ENCODE measurements at regions not wholly inside any gene's neighbourhood (a gene's known extent, or its start where the extent isn't known, plus 50 kb on each side); places are given as distances from the start of the nearest gene placed in this dataset.

DNA sequence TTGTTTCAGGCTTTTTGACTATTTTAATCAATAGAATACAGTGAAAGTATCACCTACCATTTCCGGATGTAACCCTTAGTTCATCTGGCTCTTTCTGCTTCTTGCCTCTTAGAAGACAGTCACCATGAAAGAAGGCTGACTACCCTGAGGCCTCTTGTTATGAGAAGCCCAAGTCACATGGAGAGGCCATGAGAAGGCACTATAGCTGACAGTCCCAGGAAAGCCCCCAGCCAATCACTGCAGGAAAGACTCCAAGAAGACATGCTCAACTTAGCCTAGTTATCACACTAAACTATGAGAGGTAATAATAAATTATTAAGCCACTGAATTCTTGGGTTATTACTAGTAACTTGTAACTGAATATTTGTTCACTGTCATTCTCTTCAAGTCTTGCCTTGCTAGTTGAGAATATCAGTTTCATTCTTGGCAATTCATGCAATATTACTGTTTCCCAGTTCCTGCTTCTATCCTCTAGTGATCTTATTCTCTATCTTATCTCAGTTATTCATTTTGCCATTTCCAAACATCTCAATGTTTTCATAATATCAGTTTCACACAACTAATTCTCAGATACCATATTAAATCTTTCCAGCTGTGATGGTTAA lies 57.1 kb upstream of the GUCY1A1 start:
- H3K4me3 ChIP-seq (replicated peaks in 1 of 2; ENCODE audit: low read depth in 2 of 2, low read length in 2 of 2), result no peak overlapping the region
- TF ChIP-seq, protein P1, sequence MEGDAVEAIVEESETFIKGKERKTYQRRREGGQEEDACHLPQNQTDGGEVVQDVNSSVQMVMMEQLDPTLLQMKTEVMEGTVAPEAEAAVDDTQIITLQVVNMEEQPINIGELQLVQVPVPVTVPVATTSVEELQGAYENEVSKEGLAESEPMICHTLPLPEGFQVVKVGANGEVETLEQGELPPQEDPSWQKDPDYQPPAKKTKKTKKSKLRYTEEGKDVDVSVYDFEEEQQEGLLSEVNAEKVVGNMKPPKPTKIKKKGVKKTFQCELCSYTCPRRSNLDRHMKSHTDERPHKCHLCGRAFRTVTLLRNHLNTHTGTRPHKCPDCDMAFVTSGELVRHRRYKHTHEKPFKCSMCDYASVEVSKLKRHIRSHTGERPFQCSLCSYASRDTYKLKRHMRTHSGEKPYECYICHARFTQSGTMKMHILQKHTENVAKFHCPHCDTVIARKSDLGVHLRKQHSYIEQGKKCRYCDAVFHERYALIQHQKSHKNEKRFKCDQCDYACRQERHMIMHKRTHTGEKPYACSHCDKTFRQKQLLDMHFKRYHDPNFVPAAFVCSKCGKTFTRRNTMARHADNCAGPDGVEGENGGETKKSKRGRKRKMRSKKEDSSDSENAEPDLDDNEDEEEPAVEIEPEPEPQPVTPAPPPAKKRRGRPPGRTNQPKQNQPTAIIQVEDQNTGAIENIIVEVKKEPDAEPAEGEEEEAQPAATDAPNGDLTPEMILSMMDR (IDR thresholded peaks at IDR 0.05; ENCODE audit: low read depth, low read length), result no peak
- no peak for DNase-seq (ENCODE audit: low read depth in 2 of 2)

DNA sequence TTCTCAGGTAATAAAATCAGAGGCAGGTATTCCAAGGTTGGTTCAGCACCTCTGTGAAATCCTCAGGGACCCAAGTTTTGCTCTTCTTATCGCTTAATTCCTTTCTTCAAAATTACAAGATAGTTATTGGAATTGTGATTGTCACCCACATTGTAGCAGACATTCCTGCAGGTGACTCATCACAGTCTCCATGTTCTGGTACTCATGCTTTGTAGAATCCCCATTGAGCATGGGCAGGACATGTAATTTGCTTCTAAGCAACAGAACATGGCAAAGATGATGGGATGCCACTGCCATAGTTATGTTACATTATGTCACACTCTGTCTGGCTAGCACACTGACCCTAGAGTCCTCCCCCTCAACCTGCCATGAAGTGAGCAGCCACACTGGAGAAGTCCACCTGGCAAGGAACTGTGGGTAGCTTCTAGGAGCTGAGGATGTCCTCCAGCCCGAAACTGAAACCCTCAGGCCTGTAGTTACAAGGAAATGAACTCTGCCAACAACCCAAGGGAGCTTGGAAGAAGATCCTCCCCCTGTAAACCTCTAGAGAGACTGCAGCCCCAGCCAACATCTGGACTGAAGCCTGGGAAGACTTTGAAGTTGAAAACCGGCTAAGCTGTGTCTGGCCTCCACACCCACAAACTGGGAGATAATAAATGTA lies 58.3 kb upstream of the GUCY1A1 start:
- H3K4me3 ChIP-seq (replicated peaks in 1 of 2; ENCODE audit: low read depth in 2 of 2, low read length in 2 of 2), result no peak overlapping the region
- TF ChIP-seq, protein P1 (IDR thresholded peaks at IDR 0.05; ENCODE audit: low read depth, low read length), result no peak
- peak; percentile 29 to 59 for DNase-seq (ENCODE audit: low read depth in 2 of 2)

DNA sequence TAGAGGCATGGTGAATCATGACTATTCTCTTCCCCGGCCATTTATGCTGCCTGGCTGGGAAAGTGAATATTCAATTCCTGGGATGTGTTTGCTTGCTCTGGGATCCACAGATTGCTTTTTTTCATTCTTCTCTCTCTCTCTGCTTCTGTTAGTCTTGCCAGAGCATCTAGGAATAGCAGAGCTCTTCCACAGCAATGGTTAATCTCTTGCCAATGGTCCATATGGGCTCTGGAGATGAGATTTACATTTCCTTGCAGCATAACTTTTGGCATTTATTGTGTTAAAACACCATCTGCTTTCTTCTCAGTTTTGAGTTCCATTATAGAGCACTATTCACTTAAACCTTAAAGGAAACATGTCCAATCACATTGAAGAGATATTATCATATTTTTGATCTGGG lies 59.2 kb upstream of the GUCY1A1 start:
- no peak overlapping the region for H3K4me3 ChIP-seq (replicated peaks in 1 of 2; ENCODE audit: low read depth in 2 of 2, low read length in 2 of 2)
- no peak for DNase-seq (ENCODE audit: low read depth in 2 of 2)
- TF ChIP-seq, protein P1 (IDR thresholded peaks at IDR 0.05; ENCODE audit: low read depth, low read length), result no peak

DNA sequence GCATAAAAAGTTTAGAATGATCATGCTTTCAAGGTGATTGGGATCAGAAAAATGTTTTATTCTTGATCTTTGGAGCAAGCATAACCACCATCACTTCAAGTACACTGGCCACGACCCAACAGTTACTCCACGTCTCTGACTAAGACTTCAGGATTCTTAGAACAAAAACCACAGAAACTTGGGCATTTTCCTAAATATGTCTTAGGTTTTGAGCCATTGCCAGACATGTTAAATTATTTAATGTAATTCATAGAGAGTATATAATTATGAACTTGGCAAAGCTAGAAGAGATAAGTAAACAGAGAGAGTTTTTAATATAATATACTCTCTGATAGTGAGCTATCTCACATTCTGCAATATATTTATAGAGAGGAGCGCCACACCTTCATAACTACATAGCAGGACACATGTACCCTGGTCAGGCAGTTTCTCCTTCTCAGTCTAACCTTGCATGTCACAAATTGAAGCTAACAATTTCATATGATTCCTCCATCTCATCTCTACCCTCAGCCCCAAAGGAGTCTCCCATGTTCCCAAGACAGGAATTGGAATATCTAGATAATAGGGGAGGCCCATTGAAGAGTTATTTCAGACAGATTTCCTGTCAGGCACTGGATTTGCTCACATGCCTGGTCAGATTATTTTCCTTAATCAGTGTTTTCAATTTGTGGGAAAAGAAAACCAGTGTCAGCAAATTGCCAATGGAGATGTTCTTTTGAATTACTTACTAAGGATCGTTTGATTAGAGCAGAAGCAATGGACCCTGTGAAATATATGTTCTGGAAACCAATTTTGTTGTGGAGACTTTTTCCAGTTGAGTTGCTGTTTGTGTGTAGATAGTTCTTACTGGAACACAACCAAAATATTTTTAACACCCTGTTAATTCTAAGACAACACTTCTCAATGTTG lies 61.7 kb upstream of the GUCY1A1 start:
- TF ChIP-seq, protein P1 (IDR thresholded peaks at IDR 0.05; ENCODE audit: low read depth, low read length), result no peak
- peak; percentile 90 to 94 for DNase-seq (ENCODE audit: low read depth in 2 of 2)
- no peak overlapping the region for H3K4me3 ChIP-seq (replicated peaks in 1 of 2; ENCODE audit: low read depth in 2 of 2, low read length in 2 of 2)

DNA sequence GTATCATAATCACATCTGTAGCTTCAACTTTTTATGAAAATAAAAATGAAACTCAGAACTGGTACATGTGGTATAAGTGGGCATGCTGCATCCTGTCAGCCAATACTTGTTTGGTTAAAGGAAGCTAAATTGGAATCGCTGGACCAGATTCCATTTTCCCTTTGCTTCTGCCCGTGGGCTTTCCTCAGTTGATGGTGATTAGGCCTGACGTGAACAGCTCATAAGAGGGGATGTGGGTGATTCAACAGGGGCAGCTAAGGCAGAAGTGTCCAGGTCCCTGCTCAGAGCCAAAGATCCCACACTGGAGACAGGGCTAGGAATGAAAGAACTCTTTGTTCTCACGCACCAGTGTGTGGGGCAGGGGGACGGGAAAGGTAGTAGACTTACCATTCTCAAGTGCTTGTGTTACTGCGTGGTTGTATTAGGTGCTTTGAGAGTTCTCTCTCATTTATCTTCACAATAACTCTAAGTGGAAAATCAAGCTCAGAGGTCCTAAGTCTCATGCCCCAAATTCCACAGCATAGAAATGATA lies 63.2 kb upstream of the GUCY1A1 start:
- peak in 1 of 2 donors; percentile 13 for DNase-seq (ENCODE audit: low read depth in 2 of 2)
- TF ChIP-seq, protein P1 (IDR thresholded peaks at IDR 0.05; ENCODE audit: low read depth, low read length), result no peak
- H3K4me3 ChIP-seq (replicated peaks in 1 of 2; ENCODE audit: low read depth in 2 of 2, low read length in 2 of 2), result no peak overlapping the region

DNA sequence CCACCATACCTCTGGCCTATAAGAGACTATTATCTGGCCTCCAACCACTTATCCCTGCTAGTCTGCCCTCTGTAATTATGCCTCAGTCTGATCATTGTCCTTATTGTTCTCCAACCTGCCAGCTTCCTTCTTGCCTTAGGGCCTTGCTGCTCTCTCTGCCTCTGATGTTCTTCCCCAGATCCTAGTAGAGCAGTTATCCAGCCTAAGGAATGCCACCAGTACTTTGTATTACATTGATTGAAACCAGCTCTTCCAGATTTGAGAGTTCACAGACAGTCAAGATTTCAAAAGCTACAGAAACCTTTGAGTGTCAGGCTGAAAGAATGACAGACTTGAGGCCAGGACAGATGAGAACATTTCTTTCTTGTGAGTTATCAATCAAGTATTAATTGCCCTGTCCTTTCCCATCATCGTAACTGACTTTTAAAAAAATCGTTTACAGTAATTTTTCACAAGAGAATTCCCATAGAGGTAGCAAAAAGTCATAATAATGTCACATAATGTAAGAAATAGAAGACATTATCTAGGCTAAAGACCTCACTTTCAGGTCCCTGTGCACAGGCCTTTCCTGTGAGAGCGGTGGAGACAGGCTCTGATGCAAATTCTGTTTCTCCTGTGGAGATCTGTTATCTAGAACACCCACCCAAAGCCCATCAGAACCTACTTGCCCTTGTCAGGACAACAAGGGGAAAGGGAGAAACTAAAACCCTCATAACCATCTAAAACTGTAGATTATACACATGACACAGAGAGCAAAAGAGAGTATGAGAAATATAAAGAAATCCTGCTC lies 64.1 kb upstream of the GUCY1A1 start:
- no peak for DNase-seq (ENCODE audit: low read depth in 2 of 2)
- TF ChIP-seq, protein P1 (IDR thresholded peaks at IDR 0.05; ENCODE audit: low read depth, low read length), result no peak

More for the DNA sequence above, 64.1 kb upstream of the GUCY1A1 start:
- no peak overlapping the region for H3K4me3 ChIP-seq (replicated peaks in 1 of 2; ENCODE audit: low read depth in 2 of 2, low read length in 2 of 2)
